Epithelial cell of esophagus (primary cell): ENCODE measurements at regions not wholly inside any gene's neighbourhood (a gene's known extent, or its start where the extent isn't known, plus 50 kb on each side); places are given as distances from the start of the nearest gene placed in this dataset.

Experiments
- DNase-seq: peaks from one replicate; pipeline ENCODE4 v3.0.0; 2010; ENCODE audit warnings: low read depth
- H3K4me3 ChIP-seq: 2 replicates; pipeline ENCODE4 v1.5.1; 2011; ENCODE audit warnings: mild to moderate bottlenecking, low read length, control low read depth
- CTCF ChIP-seq: IDR thresholded peaks from 2 replicates; pipeline ENCODE4 v1.5.1; 2011; ENCODE audit warnings: low read depth, mild to moderate bottlenecking, low read length, control low read depth, inconsistent platforms; ENCODE audit not compliant: insufficient read depth; ENCODE audit errors: missing control alignments

- no peak for TF ChIP-seq CTCF
- no peak for DNase-seq
- H3K4me3 ChIP-seq = no peak overlapping the region
These were observed 104.0 kb downstream of the KCNE4 start for GRCh38 chr2:223155956-223156355.

GRCh38 chr2:223161873-223162458 lies 110.0 kb downstream of the KCNE4 start:
- H3K4me3 ChIP-seq = no peak overlapping the region
- TF ChIP-seq CTCF = no peak
- DNase-seq = no peak

- no peak overlapping the region for H3K4me3 ChIP-seq
- no peak for DNase-seq
- no peak for TF ChIP-seq CTCF
These were observed 113.6 kb downstream of the KCNE4 start for GRCh38 chr2:223165423-223166214.

- H3K4me3 ChIP-seq = no peak overlapping the region
- TF ChIP-seq CTCF = no peak
- DNase-seq = no peak
These were observed 114.2 kb downstream of the KCNE4 start for GRCh38 chr2:223166215-223166493.

GRCh38 chr2:223166983-223167650 lies 115.1 kb downstream of the KCNE4 start:
- TF ChIP-seq CTCF = no peak
- no peak overlapping the region for H3K4me3 ChIP-seq
- DNase-seq = no peak

GRCh38 chr2:223169830-223170605 lies 118.0 kb downstream of the KCNE4 start:
- H3K4me3 ChIP-seq = no peak overlapping the region
- no peak for DNase-seq
- no peak for TF ChIP-seq CTCF
